Left ventricle myocardium inferior (tissue), 1 donor: ENCODE measurements at regions not wholly inside any gene's neighbourhood (a gene's known extent, or its start where the extent isn't known, plus 50 kb on each side); places are given as distances from the start of the nearest gene placed in this dataset.

Experiments
- DNase-seq: peaks from one replicate; pipeline ENCODE4 v3.0.0-alpha.2; 2020
- H3K27ac ChIP-seq: fragments of 200-600 bp; replicated peaks from 2 replicates; pipeline ENCODE4 v1.8.0; 2021
- H3K27me3 ChIP-seq: fragments of 200-600 bp; 2 replicates; pipeline ENCODE4 v1.8.0; 2021; ENCODE audit warnings: low read depth
- H3K36me3 ChIP-seq: fragments of 200-600 bp; 2 replicates; pipeline ENCODE4 v1.8.0; 2021
- H3K4me1 ChIP-seq: fragments of 200-600 bp; 2 replicates; pipeline ENCODE4 v1.8.0; 2021
- H3K4me3 ChIP-seq: fragments of 200-600 bp; 2 replicates; pipeline ENCODE4 v1.8.0; 2021; ENCODE audit warnings: mild to moderate bottlenecking, moderate library complexity
- H3K9me3 ChIP-seq: fragments of 200-600 bp; replicated peaks from 2 replicates; pipeline ENCODE4 v1.8.0; 2021
- intact Hi-C: fragments of 100-400 bp; cut with micrococcal nuclease; formaldehyde crosslinking; loops from one replicate; pipeline ENCODE4 v1.11.0; 2022
- TF ChIP-seq, protein P1 (sequence below): fragments of 200-600 bp; IDR thresholded peaks from 2 replicates; pipeline ENCODE4 v1.8.0; 2021; ENCODE audit warnings: antibody characterized with exemption, mild to moderate bottlenecking, borderline replicate concordance
- donor health status: DM: no; HTN: yes; CAD: no; lungs with severe emphysema.

DNA sequence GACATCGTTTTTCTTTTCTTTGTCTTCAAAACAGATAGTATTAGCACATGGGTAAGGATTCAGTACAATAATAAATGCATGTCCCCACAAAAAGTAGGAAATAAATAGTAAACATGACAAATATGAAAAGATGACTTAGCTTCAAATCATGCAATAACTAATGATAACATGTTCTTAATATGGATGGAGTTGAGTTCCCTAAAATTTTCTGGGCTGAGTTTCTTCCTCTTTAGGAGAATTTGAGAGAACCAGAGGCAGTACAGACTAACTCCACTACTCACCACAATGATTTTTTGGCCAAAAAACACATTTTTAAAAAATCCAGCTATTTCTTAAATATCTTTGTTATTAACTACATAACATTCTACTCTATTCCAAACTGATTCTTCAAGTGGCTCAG lies 432.3 kb upstream of the HS3ST1 start:
- H3K27me3 ChIP-seq = no peaks in the 10 kb centered on the region
- peaks cover 14% of the 10 kb centered on the region for H3K9me3 ChIP-seq
- no peaks in the 10 kb centered on the region for H3K36me3 ChIP-seq
- no peak overlapping the region for H3K27ac ChIP-seq
- H3K4me1 ChIP-seq = no peaks in the 10 kb centered on the region
- TF ChIP-seq, protein P1, sequence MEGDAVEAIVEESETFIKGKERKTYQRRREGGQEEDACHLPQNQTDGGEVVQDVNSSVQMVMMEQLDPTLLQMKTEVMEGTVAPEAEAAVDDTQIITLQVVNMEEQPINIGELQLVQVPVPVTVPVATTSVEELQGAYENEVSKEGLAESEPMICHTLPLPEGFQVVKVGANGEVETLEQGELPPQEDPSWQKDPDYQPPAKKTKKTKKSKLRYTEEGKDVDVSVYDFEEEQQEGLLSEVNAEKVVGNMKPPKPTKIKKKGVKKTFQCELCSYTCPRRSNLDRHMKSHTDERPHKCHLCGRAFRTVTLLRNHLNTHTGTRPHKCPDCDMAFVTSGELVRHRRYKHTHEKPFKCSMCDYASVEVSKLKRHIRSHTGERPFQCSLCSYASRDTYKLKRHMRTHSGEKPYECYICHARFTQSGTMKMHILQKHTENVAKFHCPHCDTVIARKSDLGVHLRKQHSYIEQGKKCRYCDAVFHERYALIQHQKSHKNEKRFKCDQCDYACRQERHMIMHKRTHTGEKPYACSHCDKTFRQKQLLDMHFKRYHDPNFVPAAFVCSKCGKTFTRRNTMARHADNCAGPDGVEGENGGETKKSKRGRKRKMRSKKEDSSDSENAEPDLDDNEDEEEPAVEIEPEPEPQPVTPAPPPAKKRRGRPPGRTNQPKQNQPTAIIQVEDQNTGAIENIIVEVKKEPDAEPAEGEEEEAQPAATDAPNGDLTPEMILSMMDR = no peak
- no peak overlapping the region for H3K4me3 ChIP-seq
- intact Hi-C loops = no loop called here
- DNase-seq = no peak

GRCh38 chr4:11857881-11858280 lies 429.2 kb upstream of the HS3ST1 start:
- H3K27me3 ChIP-seq = no peaks in the 10 kb centered on the region
- no peak overlapping the region for H3K27ac ChIP-seq
- no peak overlapping the region for H3K4me3 ChIP-seq
- no peaks in the 10 kb centered on the region for H3K36me3 ChIP-seq
- no peak for DNase-seq
- H3K9me3 ChIP-seq = peaks cover 14% of the 10 kb centered on the region
- H3K4me1 ChIP-seq = no peaks in the 10 kb centered on the region
- intact Hi-C loops = no loop called here
- TF ChIP-seq, protein P1 = no peak

DNA sequence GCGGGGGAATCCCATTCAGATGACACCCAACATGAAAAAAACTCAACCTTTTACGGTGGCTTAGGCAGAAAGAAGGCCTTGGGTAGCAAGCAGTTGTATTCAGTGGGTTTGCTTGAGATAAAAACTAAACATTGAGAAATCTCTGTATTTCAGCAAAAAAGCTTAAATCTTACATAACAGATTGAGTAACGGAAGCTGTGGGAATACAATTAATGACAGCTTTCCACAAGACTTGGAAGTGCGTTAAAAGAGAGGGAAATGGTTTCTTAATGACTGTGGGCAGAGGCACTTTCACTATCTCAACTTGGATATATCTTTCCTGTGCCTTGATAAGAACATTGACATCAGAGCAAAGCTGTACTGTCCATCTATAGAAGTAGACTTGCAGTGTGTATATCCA lies 418.5 kb upstream of the HS3ST1 start:
- TF ChIP-seq, protein P1 = no peak
- Histone ChIP-seq H3K27ac (no peak overlapping the region), H3K4me1 (peaks cover 11% of the 10 kb centered on the region), H3K36me3 (no peaks in the 10 kb centered on the region), H3K9me3 (no peaks in the 10 kb centered on the region), H3K27me3 (no peaks in the 10 kb centered on the region), H3K4me3 (no peak overlapping the region)
- DNase-seq = no peak
- intact Hi-C loops = no loop called here

GRCh38 chr4:11843927-11844326 lies 415.2 kb upstream of the HS3ST1 start:
- peaks cover 11% of the 10 kb centered on the region for H3K4me1 ChIP-seq
- H3K27ac ChIP-seq = peak overlapping the region; percentile 14
- H3K4me3 ChIP-seq = no peak overlapping the region
- intact Hi-C loops = no loop called here
- no peaks in the 10 kb centered on the region for H3K9me3 ChIP-seq
- H3K27me3 ChIP-seq = no peaks in the 10 kb centered on the region
- DNase-seq = no peak
- H3K36me3 ChIP-seq = no peaks in the 10 kb centered on the region
- TF ChIP-seq, protein P1 = no peak

- Histone ChIP-seq H3K4me1 (peaks cover 11% of the 10 kb centered on the region), H3K4me3 (no peak overlapping the region), H3K9me3 (no peaks in the 10 kb centered on the region), H3K27me3 (no peaks in the 10 kb centered on the region), H3K36me3 (no peaks in the 10 kb centered on the region), H3K27ac (no peak overlapping the region)
- TF ChIP-seq, protein P1 = no peak
- DNase-seq = no peak
- intact Hi-C loops = no loop called here
Measured at GRCh38 chr4:11843340-11843739, 414.6 kb upstream of the HS3ST1 start.
